ENCODE measurements at regions not wholly inside any gene's neighbourhood (a gene's known extent, or its start where the extent isn't known, plus 50 kb on each side); places are given as distances from the start of the nearest gene placed in this dataset.
"Not testable (repeated sequence)": the region's sequence is repeated elsewhere in the genome, so short reads cannot be mapped to it uniquely, and the experiment has no call there.

- TF ChIP-seq, protein P1, sequence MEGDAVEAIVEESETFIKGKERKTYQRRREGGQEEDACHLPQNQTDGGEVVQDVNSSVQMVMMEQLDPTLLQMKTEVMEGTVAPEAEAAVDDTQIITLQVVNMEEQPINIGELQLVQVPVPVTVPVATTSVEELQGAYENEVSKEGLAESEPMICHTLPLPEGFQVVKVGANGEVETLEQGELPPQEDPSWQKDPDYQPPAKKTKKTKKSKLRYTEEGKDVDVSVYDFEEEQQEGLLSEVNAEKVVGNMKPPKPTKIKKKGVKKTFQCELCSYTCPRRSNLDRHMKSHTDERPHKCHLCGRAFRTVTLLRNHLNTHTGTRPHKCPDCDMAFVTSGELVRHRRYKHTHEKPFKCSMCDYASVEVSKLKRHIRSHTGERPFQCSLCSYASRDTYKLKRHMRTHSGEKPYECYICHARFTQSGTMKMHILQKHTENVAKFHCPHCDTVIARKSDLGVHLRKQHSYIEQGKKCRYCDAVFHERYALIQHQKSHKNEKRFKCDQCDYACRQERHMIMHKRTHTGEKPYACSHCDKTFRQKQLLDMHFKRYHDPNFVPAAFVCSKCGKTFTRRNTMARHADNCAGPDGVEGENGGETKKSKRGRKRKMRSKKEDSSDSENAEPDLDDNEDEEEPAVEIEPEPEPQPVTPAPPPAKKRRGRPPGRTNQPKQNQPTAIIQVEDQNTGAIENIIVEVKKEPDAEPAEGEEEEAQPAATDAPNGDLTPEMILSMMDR (IDR thresholded peaks at IDR 0.05), result not testable (repeated sequence)
- TF ChIP-seq POLR2A (IDR thresholded peaks at IDR 0.05), result not testable (repeated sequence)
Observed at GRCh38 chr2:138068669-138069068, 104.4 kb downstream of the HNMT start.

Data from Peyer's patch (tissue), 4 donors.